Transverse colon (tissue), 3 donors: ENCODE measurements at regions not wholly inside any gene's neighbourhood (a gene's known extent, or its start where the extent isn't known, plus 50 kb on each side); places are given as distances from the start of the nearest gene placed in this dataset.

ENCODE experiments used
- CTCF ChIP-seq, 5 experiments: fragments of 200-600 bp in 3 of 5; fragments of 450-650 bp in 2 of 5; sonication (generic) in 3 of 5; IDR thresholded peaks; 1 replicate in 2 of 5; 2 replicates in 3 of 5; pipeline ENCODE4 v1.5.1; 2016 to 2017; ENCODE audit warnings: antibody characterized with exemption in 5 of 5, inconsistent platforms in 3 of 5, mild to moderate bottlenecking in 2 of 5, moderate library complexity in 1 of 5
- EP300 ChIP-seq: sonication (generic); formaldehyde crosslinking; IDR thresholded peaks from one replicate; pipeline ENCODE4 v1.6.1; 2017; ENCODE audit warnings: antibody characterized with exemption, low read depth

- no peak for TF ChIP-seq CTCF (IDR thresholded peaks at IDR 0.05)
- no peak for TF ChIP-seq EP300
Measured at GRCh38 chr2:128610496-128610895, 291.8 kb upstream of the HS6ST1 start.
